ENCODE measurements at regions not wholly inside any gene's neighbourhood (a gene's known extent, or its start where the extent isn't known, plus 50 kb on each side); places are given as distances from the start of the nearest gene placed in this dataset.
"Not testable (repeated sequence)": the region's sequence is repeated elsewhere in the genome, so short reads cannot be mapped to it uniquely, and the experiment has no call there.

DNA sequence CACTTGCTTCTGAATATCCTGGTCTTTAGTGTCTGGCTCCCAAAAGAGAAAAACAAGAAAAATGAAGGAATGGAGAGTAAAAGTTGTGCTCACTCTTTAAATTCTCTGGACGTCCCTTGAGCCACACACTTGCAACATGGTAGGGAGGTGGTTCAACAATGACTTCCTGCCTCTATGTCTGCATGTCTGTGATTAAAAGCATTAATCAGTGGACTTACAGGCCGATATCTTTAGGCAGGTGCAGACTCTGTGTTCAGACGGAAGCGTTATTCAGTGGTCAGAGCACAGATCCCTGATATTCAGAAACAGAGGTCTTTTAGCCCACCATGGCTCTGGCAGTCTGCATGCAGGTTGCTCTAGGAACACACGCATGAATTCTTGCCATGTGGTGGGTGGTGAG is 1920.0 kb upstream of the RAG2 start:
- no peak overlapping the region for H3K4me3 ChIP-seq (ENCODE audit: low read depth, low read length)
- TF ChIP-seq, protein P1, sequence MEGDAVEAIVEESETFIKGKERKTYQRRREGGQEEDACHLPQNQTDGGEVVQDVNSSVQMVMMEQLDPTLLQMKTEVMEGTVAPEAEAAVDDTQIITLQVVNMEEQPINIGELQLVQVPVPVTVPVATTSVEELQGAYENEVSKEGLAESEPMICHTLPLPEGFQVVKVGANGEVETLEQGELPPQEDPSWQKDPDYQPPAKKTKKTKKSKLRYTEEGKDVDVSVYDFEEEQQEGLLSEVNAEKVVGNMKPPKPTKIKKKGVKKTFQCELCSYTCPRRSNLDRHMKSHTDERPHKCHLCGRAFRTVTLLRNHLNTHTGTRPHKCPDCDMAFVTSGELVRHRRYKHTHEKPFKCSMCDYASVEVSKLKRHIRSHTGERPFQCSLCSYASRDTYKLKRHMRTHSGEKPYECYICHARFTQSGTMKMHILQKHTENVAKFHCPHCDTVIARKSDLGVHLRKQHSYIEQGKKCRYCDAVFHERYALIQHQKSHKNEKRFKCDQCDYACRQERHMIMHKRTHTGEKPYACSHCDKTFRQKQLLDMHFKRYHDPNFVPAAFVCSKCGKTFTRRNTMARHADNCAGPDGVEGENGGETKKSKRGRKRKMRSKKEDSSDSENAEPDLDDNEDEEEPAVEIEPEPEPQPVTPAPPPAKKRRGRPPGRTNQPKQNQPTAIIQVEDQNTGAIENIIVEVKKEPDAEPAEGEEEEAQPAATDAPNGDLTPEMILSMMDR (IDR thresholded peaks at IDR 0.05; ENCODE audit: low read depth, low read length) = no peak

DNA sequence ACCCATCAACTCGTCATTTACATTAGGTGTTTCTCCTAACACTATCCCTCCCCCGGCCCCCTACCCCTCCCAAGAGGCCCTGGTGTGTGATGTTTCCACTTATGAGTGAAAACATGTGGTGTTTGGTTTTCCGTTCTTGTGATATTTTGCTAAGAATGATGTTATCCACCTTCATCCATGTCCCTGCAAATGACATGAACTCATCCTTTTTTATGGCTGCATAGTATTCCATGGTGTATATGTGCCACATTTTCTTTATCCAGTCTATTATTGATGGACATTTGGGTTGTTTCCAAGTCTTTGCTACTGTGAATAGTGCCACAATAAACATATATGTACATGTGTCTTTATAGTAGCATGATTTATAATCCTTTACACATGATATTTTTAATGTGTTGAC is 1914.8 kb upstream of the RAG2 start:
- H3K4me3 ChIP-seq (ENCODE audit: low read depth, low read length) = not testable (repeated sequence)

DNA sequence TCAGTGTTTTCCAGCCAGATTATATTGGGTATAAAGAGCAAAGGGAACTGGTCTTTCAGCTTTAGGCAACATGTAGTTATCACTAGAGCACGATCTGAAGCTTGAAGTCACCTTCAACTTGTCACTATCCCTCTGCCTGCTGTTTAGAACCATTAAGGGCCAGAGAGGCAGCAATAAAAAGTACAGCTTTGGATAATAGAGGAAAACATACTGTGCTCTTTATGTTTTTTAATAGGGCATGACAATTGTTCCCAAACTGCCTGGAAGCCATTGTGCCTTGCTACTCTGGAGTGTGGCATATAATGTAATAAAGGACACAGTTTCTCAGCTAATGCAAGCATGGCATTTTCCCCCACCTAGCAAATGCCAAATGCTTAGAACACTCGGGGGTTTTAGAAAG is 1912.0 kb upstream of the RAG2 start:
- H3K4me3 ChIP-seq (ENCODE audit: low read depth, low read length) = no peak overlapping the region
- TF ChIP-seq, protein P1 (IDR thresholded peaks at IDR 0.05; ENCODE audit: low read depth, low read length) = no peak

DNA sequence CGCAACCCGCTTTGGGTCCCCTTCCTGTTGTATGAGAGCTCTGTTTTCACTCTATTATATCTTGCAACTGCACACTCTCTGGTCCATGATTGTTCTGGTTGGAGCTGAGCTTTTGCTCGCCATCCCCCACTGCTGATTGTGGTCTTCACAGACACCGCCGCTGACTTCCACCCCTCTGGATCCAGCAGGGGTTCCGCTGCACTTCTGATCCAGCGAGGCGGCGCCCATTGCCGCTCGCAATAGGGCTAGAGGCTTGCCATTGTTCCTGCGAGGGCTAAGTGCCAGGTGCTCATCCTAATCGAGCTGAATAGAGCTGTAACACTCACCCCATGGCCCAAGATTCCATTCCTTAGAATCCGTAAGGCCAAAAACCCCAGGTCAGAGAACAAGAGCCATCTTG is 1905.8 kb upstream of the RAG2 start:
- H3K4me3 ChIP-seq (ENCODE audit: low read depth, low read length) = no peak overlapping the region
- TF ChIP-seq, protein P1 (IDR thresholded peaks at IDR 0.05; ENCODE audit: low read depth, low read length) = no peak

DNA sequence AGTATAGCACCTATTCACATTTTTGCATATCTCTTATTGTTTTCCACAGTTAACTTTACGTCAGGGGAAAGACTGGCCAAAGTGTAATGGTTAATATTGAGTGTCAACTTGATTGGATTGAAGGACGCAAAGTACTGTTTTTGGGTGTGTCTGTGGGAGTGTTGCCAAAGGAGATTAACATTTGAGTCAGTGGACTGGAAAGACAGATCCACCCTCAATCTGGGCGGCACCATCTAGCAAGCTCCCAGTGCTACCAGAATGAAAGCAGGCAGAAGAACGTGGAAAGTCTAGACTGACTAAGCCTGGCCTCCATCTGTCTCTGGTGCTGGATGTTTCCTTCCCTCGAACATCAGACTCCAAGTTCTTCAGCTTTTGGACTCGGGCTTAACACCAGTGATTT is 1900.7 kb upstream of the RAG2 start:
- no peak overlapping the region for H3K4me3 ChIP-seq (ENCODE audit: low read depth, low read length)

DNA sequence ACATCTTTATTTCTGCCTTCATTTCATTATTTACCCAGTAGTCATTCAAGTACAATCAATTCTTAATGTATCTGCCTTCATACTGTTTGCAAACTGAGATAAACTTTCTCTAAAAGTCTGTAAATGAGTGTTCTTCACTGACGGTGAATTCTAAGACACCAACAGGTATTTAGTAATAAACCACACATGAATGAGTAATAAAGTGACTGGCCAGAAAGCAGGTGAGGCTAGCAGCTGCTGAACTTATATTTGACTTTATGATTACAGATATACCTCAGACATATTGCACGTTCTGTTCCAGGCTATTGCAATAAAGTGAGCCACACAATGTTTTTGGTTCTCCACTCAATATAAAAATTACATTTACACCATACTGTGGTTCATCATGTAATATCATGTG is 1894.0 kb upstream of the RAG2 start:
- no peak overlapping the region for H3K4me3 ChIP-seq (ENCODE audit: low read depth, low read length)
- TF ChIP-seq, protein P1 (IDR thresholded peaks at IDR 0.05; ENCODE audit: low read depth, low read length) = no peak

More for the DNA sequence above, 1900.7 kb upstream of the RAG2 start:
- TF ChIP-seq, protein P1 (IDR thresholded peaks at IDR 0.05; ENCODE audit: low read depth, low read length) = no peak

DNA sequence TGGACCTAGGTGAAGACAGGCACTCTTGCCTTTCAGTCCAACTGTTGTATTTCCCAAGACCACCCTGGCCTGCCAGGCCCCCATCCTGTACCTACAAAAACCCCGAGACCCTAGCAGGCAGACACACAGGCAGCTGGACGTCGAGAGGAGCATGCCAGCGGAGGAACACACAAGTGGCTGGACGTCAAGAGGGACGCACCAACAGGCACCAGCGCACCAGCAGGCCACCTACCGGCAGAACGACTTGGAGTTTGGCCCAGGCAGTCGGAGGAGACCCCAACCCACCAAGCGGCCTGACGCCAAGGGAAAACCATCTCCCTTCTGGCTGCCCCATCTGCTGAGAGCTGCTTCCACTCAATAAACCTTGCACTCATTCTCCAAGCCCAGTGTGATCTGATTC is 1883.4 kb upstream of the RAG2 start:
- no peak overlapping the region for H3K4me3 ChIP-seq (ENCODE audit: low read depth, low read length)
- TF ChIP-seq, protein P1 (IDR thresholded peaks at IDR 0.05; ENCODE audit: low read depth, low read length) = no peak

DNA sequence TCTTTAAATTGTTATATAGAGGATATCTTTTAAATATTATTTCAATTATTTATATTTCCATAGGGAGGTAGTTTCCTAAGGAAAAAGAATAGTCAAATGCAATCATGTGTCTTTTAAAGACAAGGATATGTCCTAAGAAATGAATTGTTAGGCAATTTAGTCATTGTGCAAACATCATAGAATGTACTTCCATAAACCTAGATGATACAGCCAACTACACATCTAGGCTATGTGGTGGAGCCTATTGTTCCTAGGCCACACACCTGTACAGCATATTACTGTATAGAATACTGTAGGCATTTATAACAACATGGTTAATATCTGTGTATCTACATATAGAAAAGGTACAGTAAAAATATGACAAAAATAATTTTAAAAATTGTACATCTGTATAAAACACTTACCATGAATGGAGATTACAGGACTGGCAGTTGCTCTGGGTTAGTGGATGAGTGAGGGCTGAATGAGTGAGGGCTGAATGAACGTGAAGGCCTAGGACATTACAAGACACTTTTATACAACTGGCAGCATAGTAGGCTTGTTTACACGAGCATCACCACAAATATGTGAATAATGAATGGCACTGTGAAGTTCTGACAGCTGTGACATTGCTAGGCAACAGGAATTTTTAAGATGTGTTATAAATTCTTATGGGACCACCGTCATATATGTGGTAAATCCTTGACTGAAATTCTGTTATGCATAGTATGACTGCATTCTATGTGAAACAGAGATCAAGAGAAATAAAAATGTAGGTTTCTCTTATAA is 1879.0 kb upstream of the RAG2 start:
- no peak overlapping the region for H3K4me3 ChIP-seq (ENCODE audit: low read depth, low read length)
- TF ChIP-seq, protein P1 (IDR thresholded peaks at IDR 0.05; ENCODE audit: low read depth, low read length) = no peak

Data from WI38 (cell line).